Adipocyte (in vitro differentiated cells): ENCODE measurements at regions not wholly inside any gene's neighbourhood (a gene's known extent, or its start where the extent isn't known, plus 50 kb on each side); places are given as distances from the start of the nearest gene placed in this dataset.
"Not testable (repeated sequence)": the region's sequence is repeated elsewhere in the genome, so short reads cannot be mapped to it uniquely, and the experiment has no call there.

ENCODE experiments used
- DNase-seq: peaks from one replicate; pipeline ENCODE4 v3.0.0-alpha.2; 2015; ENCODE audit warnings: low read depth
- H3K27me3 ChIP-seq: replicated peaks from 2 replicates; pipeline ENCODE4 v1.7.0; 2013; ENCODE audit warnings: mild to moderate bottlenecking, low read length, moderate library complexity; ENCODE audit not compliant: control insufficient read depth, insufficient read depth
- H3K36me3 ChIP-seq: 2 replicates; pipeline ENCODE4 v1.7.0; 2013; ENCODE audit warnings: low read length, mild to moderate bottlenecking, moderate library complexity; ENCODE audit not compliant: control insufficient read depth, insufficient read depth, severe bottlenecking
- H3K4me1 ChIP-seq: 2 replicates; pipeline ENCODE4 v1.7.0; 2013; ENCODE audit warnings: mild to moderate bottlenecking, low read length, moderate library complexity; ENCODE audit not compliant: control insufficient read depth, insufficient read depth
- H3K4me3 ChIP-seq: 2 replicates; pipeline ENCODE4 v1.7.0; 2013; ENCODE audit warnings: mild to moderate bottlenecking, low read length, moderate library complexity
- H3K9ac ChIP-seq: 2 replicates; pipeline ENCODE4 v1.7.0; 2013; ENCODE audit warnings: mild to moderate bottlenecking, low read length, moderate library complexity
- H3K9me3 ChIP-seq: 2 replicates; pipeline ENCODE4 v1.7.0; 2013; ENCODE audit warnings: mild to moderate bottlenecking, low read length, moderate library complexity; ENCODE audit not compliant: control insufficient read depth

DNA sequence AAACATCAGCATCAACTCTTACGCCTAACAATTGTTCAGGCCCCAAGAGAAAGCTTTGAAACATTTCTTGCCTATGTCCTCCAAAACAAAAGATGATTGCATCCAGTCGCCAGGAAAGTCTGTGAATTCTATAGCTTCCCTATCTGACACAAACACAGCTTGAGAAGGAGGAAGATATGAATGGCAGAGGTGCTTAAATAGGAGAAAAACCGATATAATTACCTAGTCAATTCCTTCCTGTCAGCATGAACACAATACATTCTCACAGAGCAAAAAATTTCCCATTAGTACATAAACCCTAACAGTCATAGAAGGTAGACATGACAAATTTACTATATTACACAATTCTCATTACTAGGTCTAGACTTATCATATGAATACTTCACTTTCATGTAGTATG lies 326.5 kb downstream of the CGGBP1 start:
- no peaks in the 10 kb centered on the region for H3K36me3 ChIP-seq
- H3K4me3 ChIP-seq, result no peak overlapping the region

DNA sequence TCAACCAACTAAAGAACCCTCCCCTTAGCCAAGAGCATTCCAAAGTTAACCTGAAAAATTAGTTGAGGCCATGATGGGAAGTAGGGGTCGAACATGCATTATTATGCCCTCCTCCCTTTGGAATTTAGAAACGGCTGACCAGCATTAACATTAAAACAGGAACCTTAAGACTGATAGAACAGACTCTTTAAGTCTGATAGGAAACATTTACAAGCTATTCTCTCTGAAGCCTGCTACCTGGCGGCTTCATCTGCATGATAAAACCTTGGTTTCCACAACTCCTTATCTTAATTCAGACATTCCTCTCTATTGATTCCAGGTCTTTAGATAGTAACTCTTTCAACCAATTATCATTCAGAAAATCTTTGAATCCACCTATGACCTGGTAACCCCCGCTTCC lies 331.0 kb downstream of the CGGBP1 start:
- no peak overlapping the region for H3K9ac ChIP-seq
- H3K9me3 ChIP-seq, result no peaks in the 10 kb centered on the region
- no peaks in the 10 kb centered on the region for H3K36me3 ChIP-seq
- no peak overlapping the region for H3K4me3 ChIP-seq
- no peak for DNase-seq
- no peaks in the 10 kb centered on the region for H3K27me3 ChIP-seq
- H3K4me1 ChIP-seq, result no peaks in the 10 kb centered on the region

More for the DNA sequence above, 326.5 kb downstream of the CGGBP1 start:
- no peak overlapping the region for H3K9ac ChIP-seq
- no peaks in the 10 kb centered on the region for H3K4me1 ChIP-seq
- DNase-seq, result no peak
- H3K27me3 ChIP-seq, result no peaks in the 10 kb centered on the region
- H3K9me3 ChIP-seq, result no peaks in the 10 kb centered on the region

- no peak overlapping the region for H3K9ac ChIP-seq
- H3K9me3 ChIP-seq, result no peaks in the 10 kb centered on the region
- no peak overlapping the region for H3K4me3 ChIP-seq
- no peaks in the 10 kb centered on the region for H3K27me3 ChIP-seq
- H3K36me3 ChIP-seq, result no peaks in the 10 kb centered on the region
- no peak for DNase-seq
- no peaks in the 10 kb centered on the region for H3K4me1 ChIP-seq
These were observed 339.7 kb downstream of the CGGBP1 start for GRCh38 chr3:87719060-87719459.

DNA sequence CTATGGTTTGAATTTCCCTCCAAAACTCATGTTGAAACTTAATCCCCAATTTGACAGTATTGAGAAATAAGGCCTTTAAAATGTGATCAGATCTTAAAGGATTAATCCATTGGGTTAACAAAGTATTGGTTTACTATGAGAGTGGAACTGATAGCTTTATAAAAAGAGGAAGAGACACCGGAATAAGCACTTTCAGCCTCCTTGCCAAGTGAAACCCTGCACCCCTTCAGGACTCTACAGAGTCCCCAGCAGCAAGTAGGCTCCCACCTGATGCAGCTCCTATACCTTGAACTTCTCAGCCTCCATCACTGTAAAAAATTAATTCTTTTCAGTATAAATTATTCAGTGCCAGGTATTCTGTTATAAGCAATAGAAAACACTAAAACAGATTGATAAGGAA lies 348.3 kb downstream of the CGGBP1 start:
- DNase-seq, result no peak
- no peaks in the 10 kb centered on the region for H3K9me3 ChIP-seq
- no peaks in the 10 kb centered on the region for H3K4me1 ChIP-seq
- H3K4me3 ChIP-seq, result no peak overlapping the region
- no peaks in the 10 kb centered on the region for H3K36me3 ChIP-seq
- no peaks in the 10 kb centered on the region for H3K27me3 ChIP-seq
- H3K9ac ChIP-seq, result no peak overlapping the region

GRCh38 chr3:87710028-87710427 lies 348.8 kb downstream of the CGGBP1 start:
- DNase-seq, result no peak
- H3K36me3 ChIP-seq, result no peaks in the 10 kb centered on the region
- no peaks in the 10 kb centered on the region for H3K9me3 ChIP-seq
- H3K27me3 ChIP-seq, result no peaks in the 10 kb centered on the region
- no peaks in the 10 kb centered on the region for H3K4me1 ChIP-seq
- H3K4me3 ChIP-seq, result no peak overlapping the region
- H3K9ac ChIP-seq, result no peak overlapping the region

- no peak for DNase-seq
- H3K4me1 ChIP-seq, result no peaks in the 10 kb centered on the region
- H3K9me3 ChIP-seq, result no peaks in the 10 kb centered on the region
- H3K36me3 ChIP-seq, result no peaks in the 10 kb centered on the region
- H3K4me3 ChIP-seq, result no peak overlapping the region
- no peaks in the 10 kb centered on the region for H3K27me3 ChIP-seq
- no peak overlapping the region for H3K9ac ChIP-seq
These were observed 352.6 kb downstream of the CGGBP1 start for GRCh38 chr3:87706176-87706575.

- Histone ChIP-seq H3K9me3 (no peaks in the 10 kb centered on the region), H3K9ac (no peak overlapping the region), H3K4me3 (no peak overlapping the region), H3K4me1 (no peaks in the 10 kb centered on the region), H3K27me3 (no peaks in the 10 kb centered on the region), H3K36me3 (no peaks in the 10 kb centered on the region)
- DNase-seq, result no peak
These were observed 356.2 kb downstream of the CGGBP1 start for GRCh38 chr3:87702600-87702999.

DNA sequence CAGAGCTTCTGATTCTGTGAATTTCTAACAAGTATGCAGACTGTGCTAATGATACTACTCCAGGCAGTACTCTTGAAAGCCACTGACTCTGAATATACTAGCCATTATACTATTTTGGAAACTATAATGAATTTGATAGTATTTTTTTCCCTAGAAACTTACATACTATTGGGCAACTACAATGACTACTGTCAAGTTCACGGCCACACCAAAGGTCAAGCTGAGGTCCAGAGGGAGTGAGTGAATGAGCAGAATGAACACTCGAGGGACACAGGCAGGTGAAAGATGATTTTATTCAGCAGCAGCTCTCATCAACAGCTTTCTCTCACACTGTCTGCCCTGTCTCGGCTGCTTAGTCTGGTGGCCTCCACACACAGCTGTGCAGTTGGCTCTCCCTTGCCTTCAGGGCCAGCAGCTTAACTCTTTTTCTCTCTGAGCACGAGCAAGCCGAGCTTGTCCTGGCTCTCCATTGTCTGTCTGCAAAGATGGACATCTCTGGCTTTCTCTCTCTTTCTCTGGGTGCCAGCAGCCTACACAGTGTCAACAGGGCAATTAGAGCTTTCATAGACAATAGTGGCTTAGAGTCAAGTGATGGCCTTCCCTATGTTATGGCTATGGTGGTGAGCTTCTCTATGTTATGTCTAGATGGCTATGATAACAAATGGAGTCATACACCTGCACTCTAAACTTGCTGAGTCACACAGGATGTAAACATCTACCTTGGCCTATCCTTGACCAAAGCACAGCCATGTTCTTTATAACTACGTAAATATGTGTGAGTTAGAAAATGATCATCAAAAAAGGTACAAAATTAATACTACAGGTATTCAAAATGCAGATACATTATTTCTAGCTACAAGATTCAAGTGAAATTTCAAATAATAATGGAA lies 362.4 kb downstream of the CGGBP1 start:
- Histone ChIP-seq H3K4me3 (no peak overlapping the region), H3K27me3 (no peaks in the 10 kb centered on the region), H3K9ac (no peak overlapping the region), H3K36me3 (no peaks in the 10 kb centered on the region), H3K9me3 (no peaks in the 10 kb centered on the region), H3K4me1 (no peaks in the 10 kb centered on the region)
- DNase-seq, result no peak

DNA sequence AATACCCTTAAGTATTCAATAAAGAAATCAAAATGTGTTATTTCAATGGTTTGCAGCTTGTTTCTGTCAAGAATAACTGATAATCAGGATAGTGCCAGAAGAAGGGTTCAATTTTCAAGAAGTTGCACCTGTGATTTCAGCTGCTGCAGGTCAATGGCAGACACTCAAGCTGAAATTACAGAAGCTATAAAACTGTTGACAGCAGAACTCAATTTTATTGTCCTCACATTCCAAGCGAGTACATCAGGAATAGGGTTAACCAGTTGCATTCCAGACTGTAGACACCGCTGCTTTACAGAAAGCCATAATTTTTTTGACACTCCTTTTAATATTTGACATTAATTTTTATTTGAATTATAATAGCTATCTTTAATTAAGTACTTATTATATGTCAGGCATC lies 364.1 kb downstream of the CGGBP1 start:
- Histone ChIP-seq H3K36me3 (no peaks in the 10 kb centered on the region), H3K9ac (no peak overlapping the region), H3K4me3 (no peak overlapping the region), H3K4me1 (no peaks in the 10 kb centered on the region), H3K9me3 (no peaks in the 10 kb centered on the region), H3K27me3 (no peaks in the 10 kb centered on the region)
- no peak for DNase-seq

DNA sequence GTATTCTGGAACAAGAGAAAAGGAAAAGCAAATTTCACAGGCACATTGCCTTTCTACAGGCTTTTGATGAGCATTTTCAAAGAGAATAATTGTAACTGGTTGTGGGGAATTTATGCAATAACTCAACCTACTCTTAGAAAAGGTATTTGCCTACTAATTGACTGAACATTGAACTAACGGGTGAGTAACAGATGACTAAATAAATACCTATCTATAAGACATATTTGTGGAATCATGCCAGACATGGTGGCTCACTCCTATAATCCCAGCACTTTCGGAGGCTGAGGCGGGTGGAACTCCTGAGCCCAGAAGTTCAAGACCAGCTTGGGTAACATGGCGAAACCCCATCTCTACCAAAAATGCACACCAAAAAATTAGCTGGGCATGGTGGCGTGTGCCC lies 367.7 kb downstream of the CGGBP1 start:
- H3K36me3 ChIP-seq, result no peaks in the 10 kb centered on the region
- no peak overlapping the region for H3K9ac ChIP-seq
- no peak overlapping the region for H3K4me3 ChIP-seq
- H3K4me1 ChIP-seq, result no peaks in the 10 kb centered on the region
- H3K27me3 ChIP-seq, result no peaks in the 10 kb centered on the region
- DNase-seq, result no peak
- no peaks in the 10 kb centered on the region for H3K9me3 ChIP-seq

DNA sequence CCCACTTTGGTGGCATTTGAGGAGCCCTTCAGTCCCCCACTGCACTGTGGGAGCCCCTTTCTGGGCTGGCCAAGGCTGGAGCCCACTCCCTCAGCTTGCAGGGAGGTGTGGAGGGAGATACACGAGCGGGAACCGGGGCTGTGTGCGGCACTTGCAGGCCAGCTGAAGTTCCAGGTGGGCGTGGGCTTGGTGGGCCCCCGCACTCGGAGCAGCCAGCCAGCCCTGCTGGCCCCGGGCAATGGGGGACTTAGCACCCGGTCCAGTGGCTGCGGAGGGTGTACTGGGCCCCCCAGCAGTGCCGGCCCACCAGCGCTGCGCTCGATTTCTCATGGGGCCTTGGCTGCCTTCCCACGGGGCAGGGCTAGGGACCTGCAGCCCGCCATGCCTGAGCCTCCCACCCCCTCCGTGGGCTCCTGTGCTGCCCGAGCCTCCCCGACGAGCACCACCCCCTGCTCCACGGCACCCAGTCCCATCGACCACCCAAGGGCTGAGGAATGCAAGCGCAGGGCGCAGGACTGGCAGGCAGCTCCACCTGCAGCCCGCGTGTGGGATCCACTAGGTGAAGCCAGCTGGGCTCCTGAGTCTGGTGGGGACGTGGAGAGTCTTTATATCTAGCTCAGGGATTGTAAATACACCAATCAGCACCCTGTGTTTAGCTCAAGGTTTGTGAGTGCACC lies 379.7 kb downstream of the CGGBP1 start:
- H3K27me3 ChIP-seq, DNase-seq, H3K4me3 ChIP-seq, H3K9me3 ChIP-seq, H3K9ac ChIP-seq, H3K4me1 ChIP-seq, H3K36me3 ChIP-seq: not testable (repeated sequence)
